ENCODE measurements at regions not wholly inside any gene's neighbourhood (a gene's known extent, or its start where the extent isn't known, plus 50 kb on each side); places are given as distances from the start of the nearest gene placed in this dataset.
"Not testable (repeated sequence)": the region's sequence is repeated elsewhere in the genome, so short reads cannot be mapped to it uniquely, and the experiment has no call there.

- ATAC-seq (peak in 1 of 4 donors; percentile 38), DNase-seq (no peak)
- H3K4me3 ChIP-seq: no peak overlapping the region
- peaks cover 0 to 31% (median 0%) of the 10 kb centered on the region in 12 donors for H3K4me1 ChIP-seq
- TF ChIP-seq CTCF (IDR thresholded peaks at IDR 0.05) (no peak), POLR2A (IDR thresholded peaks at IDR 0.05) (no peak)
- 70 to 78% (median 74%) methylated on average over 5 of the region's 5 CpGs for WGBS, 4 donors
- H3K9me3 ChIP-seq: no peaks in the 10 kb centered on the region
- H3K27me3 ChIP-seq: no peaks in the 10 kb centered on the region
- H3K36me3 ChIP-seq: no peaks in the 10 kb centered on the region
- peak overlapping the region in 1 of 12 donors; percentile 17 for H3K27ac ChIP-seq
- intact Hi-C loops (cut with DNase I): no loop called here
Measured at GRCh38 chr6:6875818-6876470, 231.8 kb upstream of the RREB1 start.

DNA sequence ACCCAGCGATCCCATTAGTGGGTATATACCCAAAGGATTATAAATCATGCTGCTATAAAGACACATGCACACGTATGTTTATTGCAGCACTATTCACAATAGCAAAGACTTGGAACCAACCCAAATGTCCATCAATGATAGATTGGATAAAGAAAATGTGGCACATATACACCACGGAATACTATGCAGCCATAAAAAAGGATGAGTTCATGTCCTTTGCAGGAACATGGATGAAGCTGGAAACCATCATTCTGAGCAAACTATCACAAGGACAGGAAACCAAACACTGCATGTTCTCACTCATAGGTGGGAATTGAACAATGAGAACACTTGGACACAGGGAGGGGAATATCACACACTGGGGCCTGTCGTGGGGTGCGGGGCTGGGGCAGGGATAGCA lies 230.0 kb upstream of the RREB1 start:
- ATAC-seq; H3K27ac ChIP-seq; intact Hi-C loops (cut with DNase I); H3K9me3 ChIP-seq; H3K4me3 ChIP-seq; H3K36me3 ChIP-seq; H3K27me3 ChIP-seq; DNase-seq: not testable (repeated sequence)
- peaks cover 0 to 24% (median 0%) of the 10 kb centered on the region in 12 donors for H3K4me1 ChIP-seq
- WGBS, 4 donors: 93 to 96% (median 94%) methylated on average over 5 of the region's 5 CpGs

GRCh38 chr6:6878887-6879585 lies 228.7 kb upstream of the RREB1 start:
- TF ChIP-seq POLR2A (IDR thresholded peaks at IDR 0.05) (no peak), CTCF (IDR thresholded peaks at IDR 0.05) (no peak)
- H3K9me3 ChIP-seq: no peaks in the 10 kb centered on the region
- peaks cover 0 to 35% (median 0%) of the 10 kb centered on the region in 12 donors for H3K4me1 ChIP-seq
- WGBS, 4 donors: 56 to 76% (median 64%) methylated on average over 7 of the region's 7 CpGs
- H3K36me3 ChIP-seq: no peaks in the 10 kb centered on the region
- no peak for DNase-seq
- H3K27me3 ChIP-seq: no peaks in the 10 kb centered on the region
- intact Hi-C loops (cut with DNase I): no loop called here
- H3K27ac ChIP-seq: peak overlapping the region in 1 of 12 donors; percentile 72
- no peak overlapping the region for H3K4me3 ChIP-seq
- peak in 1 of 4 donors; percentile 20 for ATAC-seq

DNA sequence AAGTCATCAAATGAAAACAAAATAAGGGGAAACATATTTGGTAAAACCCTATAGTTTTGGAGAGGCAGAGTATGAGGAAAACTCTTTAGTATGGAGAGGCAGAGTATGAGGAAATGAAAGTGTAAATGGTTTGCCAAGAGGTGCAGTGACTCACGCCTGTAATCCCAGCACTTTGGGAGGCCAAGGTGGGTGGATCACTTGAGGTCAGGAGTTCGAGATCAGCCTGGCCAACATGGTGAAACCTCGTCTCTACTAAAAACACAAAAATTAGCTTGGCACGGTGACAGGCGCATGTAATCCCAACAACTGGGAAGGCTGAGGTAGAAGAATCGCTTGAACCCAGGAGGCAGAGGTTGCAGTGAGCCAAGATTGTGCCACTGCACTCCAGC lies 228.2 kb upstream of the RREB1 start:
- DNase-seq; H3K9me3 ChIP-seq; H3K36me3 ChIP-seq; H3K27me3 ChIP-seq; intact Hi-C loops (cut with DNase I); H3K4me3 ChIP-seq: not testable (repeated sequence)
- ATAC-seq: peak in 2 of 4 donors; percentile 46 to 59
- Histone ChIP-seq H3K27ac (peak overlapping the region in 1 of 12 donors; percentile 72), H3K4me1 (peaks cover 0 to 35% (median 0%) of the 10 kb centered on the region in 12 donors)
- WGBS, 4 donors: 75 to 84% (median 76%) methylated on average over 6 of the region's 6 CpGs

DNA sequence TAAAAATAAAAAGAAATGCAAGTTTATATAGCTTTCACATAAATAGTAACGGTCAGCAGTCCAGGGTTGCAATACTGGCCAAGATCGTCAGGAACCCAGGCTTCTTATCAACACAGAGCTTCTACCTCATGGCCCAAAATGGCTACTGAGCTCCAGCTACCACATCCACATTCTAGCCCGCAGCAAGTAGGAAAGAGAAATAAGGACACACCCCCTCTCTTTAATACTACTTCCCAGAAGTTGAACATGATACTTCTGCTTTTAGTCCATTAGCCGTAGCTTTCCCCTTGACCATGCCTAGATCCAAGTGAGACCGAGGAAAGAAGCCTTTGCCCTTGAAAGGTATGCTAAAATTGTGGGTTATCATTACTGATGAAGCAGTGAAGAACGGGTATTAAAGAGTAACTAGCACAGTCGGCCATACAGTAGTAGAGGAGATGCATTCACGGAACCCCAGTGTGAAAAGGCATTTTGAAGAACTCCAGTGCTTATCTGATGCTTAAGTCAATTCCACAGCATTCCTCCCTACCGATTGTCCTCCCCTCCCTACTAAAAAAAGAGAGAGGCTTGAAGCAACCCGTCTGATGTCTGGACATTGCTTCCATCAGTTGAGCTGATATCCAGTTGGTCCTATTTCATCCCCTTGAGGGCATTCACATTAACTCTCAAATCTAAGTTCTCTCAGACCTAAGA lies 226.9 kb upstream of the RREB1 start:
- no peaks in the 10 kb centered on the region for H3K9me3 ChIP-seq
- peaks cover 0 to 48% (median 0%) of the 10 kb centered on the region in 12 donors for H3K4me1 ChIP-seq
- H3K4me3 ChIP-seq: no peak overlapping the region
- ATAC-seq (no peak), DNase-seq (no peak)
- peak overlapping the region in 1 of 12 donors; percentile 58 for H3K27ac ChIP-seq
- no peak for TF ChIP-seq POLR2A (IDR thresholded peaks at IDR 0.05)
- no peak for TF ChIP-seq CTCF (IDR thresholded peaks at IDR 0.05)
- intact Hi-C loops (cut with DNase I): no loop called here
- no peaks in the 10 kb centered on the region for H3K27me3 ChIP-seq
- 78 to 81% (median 79%) methylated on average over 10 of the region's 10 CpGs for WGBS, 4 donors
- H3K36me3 ChIP-seq: no peaks in the 10 kb centered on the region

Measured in heart left ventricle (tissue), 16 donors.